ENCODE measurements at regions not wholly inside any gene's neighbourhood (a gene's known extent, or its start where the extent isn't known, plus 50 kb on each side); places are given as distances from the start of the nearest gene placed in this dataset.

DNA sequence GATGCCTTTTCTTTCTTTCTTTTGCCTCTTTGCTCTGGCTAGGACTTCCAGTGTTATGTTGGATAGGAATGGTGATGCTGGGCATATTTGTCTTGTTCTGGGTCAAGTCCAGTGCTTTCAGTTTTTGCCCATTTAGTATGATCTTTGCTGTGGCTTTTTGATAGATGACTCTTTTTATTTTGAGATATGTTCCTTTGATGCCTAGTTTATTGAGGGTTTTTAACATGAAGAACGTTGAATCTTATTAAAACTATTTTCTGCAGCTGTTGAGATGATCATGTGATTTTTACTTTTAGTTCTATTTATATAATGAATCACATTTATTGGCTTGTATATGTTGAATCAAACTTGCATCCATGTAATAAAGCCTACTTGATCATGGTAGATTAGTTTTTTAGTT lies 363.8 kb upstream of the RASGRP1 start:
- no peak for DNase-seq (ENCODE audit: low read depth in 2 of 2)
- H3K4me3 ChIP-seq (replicated peaks in 1 of 2; ENCODE audit: low read depth in 2 of 2, low read length in 2 of 2) = no peak overlapping the region
- TF ChIP-seq, protein P1, sequence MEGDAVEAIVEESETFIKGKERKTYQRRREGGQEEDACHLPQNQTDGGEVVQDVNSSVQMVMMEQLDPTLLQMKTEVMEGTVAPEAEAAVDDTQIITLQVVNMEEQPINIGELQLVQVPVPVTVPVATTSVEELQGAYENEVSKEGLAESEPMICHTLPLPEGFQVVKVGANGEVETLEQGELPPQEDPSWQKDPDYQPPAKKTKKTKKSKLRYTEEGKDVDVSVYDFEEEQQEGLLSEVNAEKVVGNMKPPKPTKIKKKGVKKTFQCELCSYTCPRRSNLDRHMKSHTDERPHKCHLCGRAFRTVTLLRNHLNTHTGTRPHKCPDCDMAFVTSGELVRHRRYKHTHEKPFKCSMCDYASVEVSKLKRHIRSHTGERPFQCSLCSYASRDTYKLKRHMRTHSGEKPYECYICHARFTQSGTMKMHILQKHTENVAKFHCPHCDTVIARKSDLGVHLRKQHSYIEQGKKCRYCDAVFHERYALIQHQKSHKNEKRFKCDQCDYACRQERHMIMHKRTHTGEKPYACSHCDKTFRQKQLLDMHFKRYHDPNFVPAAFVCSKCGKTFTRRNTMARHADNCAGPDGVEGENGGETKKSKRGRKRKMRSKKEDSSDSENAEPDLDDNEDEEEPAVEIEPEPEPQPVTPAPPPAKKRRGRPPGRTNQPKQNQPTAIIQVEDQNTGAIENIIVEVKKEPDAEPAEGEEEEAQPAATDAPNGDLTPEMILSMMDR (IDR thresholded peaks at IDR 0.05; ENCODE audit: low read depth, low read length) = no peak

DNA sequence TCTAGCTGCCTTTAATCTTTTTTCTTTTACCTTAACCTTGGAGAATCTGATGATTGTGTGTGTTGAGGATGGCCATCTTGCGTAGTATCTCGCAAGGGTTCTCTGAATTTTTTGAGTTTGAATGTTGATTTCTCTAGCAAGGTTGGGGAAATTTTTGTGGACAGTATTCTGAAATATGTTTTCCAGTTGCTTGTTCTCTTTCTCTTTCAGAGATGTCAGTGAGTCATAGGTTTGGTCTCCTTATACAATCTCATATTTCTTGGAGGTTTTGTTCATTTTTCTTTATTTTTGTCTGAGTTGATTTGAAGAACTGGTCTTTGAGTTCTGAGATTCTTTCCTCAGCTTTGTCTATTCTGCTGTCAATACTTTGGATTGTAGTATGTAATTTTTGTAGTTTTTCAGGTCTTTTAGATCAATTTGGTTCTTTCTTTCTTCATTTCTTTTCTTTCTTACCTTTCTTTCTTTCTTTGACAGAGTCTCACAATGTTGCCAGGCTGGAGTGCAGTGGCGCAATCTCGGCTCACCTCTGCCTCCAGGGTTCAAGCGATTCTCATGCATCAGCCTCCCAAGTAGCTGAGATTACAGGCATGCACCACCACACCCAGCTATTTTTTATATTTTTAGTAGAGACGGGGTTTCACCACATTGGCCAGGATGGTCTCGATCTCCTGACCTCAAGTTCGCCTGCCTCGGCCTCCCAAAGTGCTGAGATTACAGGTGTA lies 366.4 kb upstream of the RASGRP1 start:
- TF ChIP-seq, protein P1 (IDR thresholded peaks at IDR 0.05; ENCODE audit: low read depth, low read length) = no peak
- peak; percentile 49 to 54 for DNase-seq (ENCODE audit: low read depth in 2 of 2)
- H3K4me3 ChIP-seq (replicated peaks in 1 of 2; ENCODE audit: low read depth in 2 of 2, low read length in 2 of 2) = no peak overlapping the region

DNA sequence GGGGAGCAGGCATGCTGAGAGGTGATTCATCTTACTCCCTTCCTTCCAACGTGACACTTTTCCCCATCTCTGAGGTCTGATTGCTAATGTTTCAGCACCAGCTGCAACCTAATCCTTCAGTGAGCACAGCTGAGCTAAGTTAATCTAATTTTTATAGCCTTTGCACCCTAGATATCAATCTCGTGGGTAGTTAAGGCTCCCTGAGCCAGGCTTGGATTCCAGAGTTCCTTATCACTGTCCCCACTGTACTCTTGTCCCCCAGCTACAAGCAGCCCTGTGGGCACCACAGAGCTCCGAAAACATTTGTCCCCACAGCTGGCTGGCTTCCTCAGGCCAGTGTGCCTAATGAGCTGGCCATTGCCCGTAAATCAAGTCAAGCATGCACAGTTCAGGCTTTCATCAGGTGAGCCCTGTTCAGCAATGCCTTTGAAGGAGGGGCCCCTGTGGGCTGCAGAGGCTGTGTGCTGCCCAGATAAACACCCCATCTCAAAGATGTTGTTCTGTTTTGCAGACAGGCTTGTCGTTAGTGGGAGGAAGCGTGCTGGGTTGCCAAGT lies 376.9 kb upstream of the RASGRP1 start:
- H3K4me3 ChIP-seq (replicated peaks in 1 of 2; ENCODE audit: low read depth in 2 of 2, low read length in 2 of 2) = no peak overlapping the region
- TF ChIP-seq, protein P1 (IDR thresholded peaks at IDR 0.05; ENCODE audit: low read depth, low read length) = no peak
- peak in 1 of 2 donors; percentile 16 for DNase-seq (ENCODE audit: low read depth in 2 of 2)

DNA sequence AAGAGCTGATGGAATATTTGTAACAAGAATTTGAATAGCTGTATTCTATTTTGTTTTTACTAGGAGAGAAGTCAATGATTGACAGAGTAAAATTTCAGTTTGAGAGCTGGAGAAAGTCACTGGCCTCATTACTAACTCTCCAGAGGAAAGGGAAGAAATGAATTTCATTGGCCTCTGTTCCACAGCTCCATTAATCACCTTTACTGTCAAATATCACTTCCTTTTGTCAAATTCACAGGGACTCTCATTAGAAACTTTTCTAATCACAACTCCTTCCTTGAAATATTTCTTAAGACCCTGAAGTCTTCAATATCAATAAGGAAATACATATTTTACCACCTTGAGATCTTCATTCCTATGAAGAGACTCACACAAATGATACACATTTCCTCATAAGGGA lies 379.9 kb upstream of the RASGRP1 start:
- no peak for DNase-seq (ENCODE audit: low read depth in 2 of 2)
- H3K4me3 ChIP-seq (replicated peaks in 1 of 2; ENCODE audit: low read depth in 2 of 2, low read length in 2 of 2) = no peak overlapping the region
- TF ChIP-seq, protein P1 (IDR thresholded peaks at IDR 0.05; ENCODE audit: low read depth, low read length) = no peak

DNA sequence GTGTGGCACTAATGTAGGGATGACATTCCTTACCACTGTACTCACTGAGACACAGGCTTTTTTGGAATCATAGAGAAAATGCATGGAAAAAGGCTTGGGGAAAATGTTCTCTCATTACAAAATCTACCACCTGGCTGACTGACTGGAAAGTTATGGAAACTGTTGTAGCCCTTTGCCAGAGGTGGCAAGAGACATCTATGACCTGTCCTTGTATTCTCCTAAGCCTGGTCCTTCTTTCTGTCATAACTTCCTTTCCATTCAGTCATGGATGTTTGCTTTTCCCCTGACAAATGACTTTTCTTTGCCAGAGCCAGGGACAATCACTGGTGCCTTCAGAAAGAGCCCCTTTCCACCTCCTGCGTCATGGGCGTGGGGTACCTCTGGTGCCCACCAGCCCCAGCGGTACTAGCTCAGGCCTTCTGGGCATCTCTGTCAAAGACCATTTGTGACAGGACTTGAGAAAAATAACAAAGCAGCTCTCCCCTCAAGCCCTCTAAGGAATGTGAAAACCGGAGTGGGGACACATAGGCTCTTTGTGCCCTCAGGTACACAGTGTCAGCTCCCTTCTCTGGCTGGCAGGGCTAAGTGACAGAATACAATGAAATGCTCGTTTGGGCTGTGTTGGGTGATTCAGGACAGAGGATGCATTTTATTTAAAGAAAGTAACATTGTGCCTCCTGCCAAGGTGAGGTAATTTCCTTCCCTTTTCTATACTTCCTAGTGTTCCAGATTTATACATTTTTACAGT lies 381.1 kb upstream of the RASGRP1 start:
- no peak overlapping the region for H3K4me3 ChIP-seq (replicated peaks in 1 of 2; ENCODE audit: low read depth in 2 of 2, low read length in 2 of 2)
- TF ChIP-seq, protein P1 (IDR thresholded peaks at IDR 0.05; ENCODE audit: low read depth, low read length) = no peak
- no peak for DNase-seq (ENCODE audit: low read depth in 2 of 2)

DNA sequence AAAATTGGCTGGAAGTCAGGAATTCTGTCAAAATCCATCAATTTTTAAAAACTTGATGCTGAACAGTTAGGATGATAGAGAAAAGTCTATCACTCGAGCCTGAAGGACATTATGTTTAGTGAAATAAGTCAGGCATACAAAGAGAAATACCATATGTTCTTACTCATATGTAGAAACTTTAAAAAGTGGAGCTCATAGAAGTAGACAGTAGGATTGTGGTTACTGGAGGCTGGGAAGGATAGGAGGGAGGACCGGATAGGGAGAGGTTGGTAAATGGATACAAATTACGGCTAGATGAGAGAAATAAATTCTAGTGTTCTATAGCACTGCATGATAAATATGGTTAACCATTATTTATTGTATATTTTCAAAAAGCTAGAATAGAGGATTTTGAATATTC lies 389.5 kb upstream of the RASGRP1 start:
- no peak overlapping the region for H3K4me3 ChIP-seq (replicated peaks in 1 of 2; ENCODE audit: low read depth in 2 of 2, low read length in 2 of 2)
- no peak for DNase-seq (ENCODE audit: low read depth in 2 of 2)
- TF ChIP-seq, protein P1 (IDR thresholded peaks at IDR 0.05; ENCODE audit: low read depth, low read length) = no peak

Measured in cardiac fibroblast (primary cell).